Stimulated activated naive CD8-positive, alpha-beta T cell treated with anti-CD3 and anti-CD28 coated beads, Interleukin-15, Interleukin-2, amounts not matched to agents 100 ng/mL and 50 ng/mL, for 24 hours (primary cell): ENCODE measurements at regions not wholly inside any gene's neighbourhood (a gene's known extent, or its start where the extent isn't known, plus 50 kb on each side); places are given as distances from the start of the nearest gene placed in this dataset.

Experiments
- H3K27ac Mint-ChIP-seq: one replicate; pipeline ENCODE4 v1.8.0; 2021; ENCODE audit warnings: mild to moderate bottlenecking, mixed read lengths
- H3K27me3 Mint-ChIP-seq: one replicate; pipeline ENCODE4 v1.8.0; 2021; ENCODE audit warnings: mixed read lengths
- H3K36me3 Mint-ChIP-seq: one replicate; pipeline ENCODE4 v1.8.0; 2021; ENCODE audit warnings: low read depth, mixed read lengths
- H3K4me1 Mint-ChIP-seq: one replicate; pipeline ENCODE4 v1.8.0; 2021; ENCODE audit warnings: low read depth, mixed read lengths
- H3K4me3 Mint-ChIP-seq: one replicate; pipeline ENCODE4 v1.8.0; 2021; ENCODE audit warnings: mild to moderate bottlenecking, mixed read lengths
- H3K9me3 Mint-ChIP-seq: one replicate; pipeline ENCODE4 v1.8.0; 2021; ENCODE audit warnings: mixed read lengths

DNA sequence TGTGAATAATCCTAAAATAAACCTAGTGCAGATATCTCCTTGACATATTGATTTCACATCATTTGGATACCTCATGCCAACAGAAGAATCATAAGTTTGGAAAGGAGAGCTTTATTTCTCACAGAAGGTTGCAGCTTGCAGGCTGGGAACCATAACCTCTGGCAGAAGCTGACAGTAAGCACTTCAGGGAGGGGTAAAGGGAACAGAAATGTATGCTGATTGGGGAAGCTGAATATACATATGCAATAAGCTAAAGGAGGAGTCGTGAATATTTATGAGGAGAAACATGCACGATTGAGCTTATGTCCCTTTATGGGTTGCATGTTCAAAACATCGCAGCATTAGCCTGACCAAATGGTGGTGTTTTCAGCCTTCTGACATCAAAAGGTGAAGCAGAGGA, 814.5 kb downstream of the TBC1D22A start:
- no peak overlapping the region for H3K27ac Mint-ChIP-seq
- no peaks in the 10 kb centered on the region for H3K4me1 Mint-ChIP-seq
- no peak overlapping the region for H3K4me3 Mint-ChIP-seq
- H3K36me3 Mint-ChIP-seq: no peaks in the 10 kb centered on the region
- H3K9me3 Mint-ChIP-seq: peaks cover 3% of the 10 kb centered on the region
- H3K27me3 Mint-ChIP-seq: peaks cover 14% of the 10 kb centered on the region

DNA sequence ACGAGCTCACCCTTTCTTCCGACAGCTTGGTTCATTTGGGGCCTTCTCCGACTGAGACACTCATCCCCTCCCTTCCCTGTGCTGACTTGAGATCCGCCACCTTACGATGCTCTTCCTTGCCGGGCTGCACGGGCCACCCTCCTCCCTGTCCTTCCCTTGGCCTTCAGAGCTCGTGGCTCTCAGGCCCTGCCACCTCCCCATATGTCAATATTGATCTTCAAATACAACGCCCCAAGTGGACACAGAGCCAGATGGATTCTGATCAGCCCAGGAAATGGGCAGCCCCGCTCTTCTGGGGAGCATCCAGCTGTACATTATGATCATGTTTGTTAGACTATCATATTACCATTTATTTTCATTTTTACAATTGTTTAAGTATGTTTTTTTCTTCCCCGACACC, 812.8 kb downstream of the TBC1D22A start:
- Mint-ChIP-seq H3K4me1 (no peaks in the 10 kb centered on the region), H3K9me3 (no peaks in the 10 kb centered on the region), H3K36me3 (no peaks in the 10 kb centered on the region), H3K27ac (no peak overlapping the region), H3K27me3 (peaks cover 7% of the 10 kb centered on the region), H3K4me3 (no peak overlapping the region)

DNA sequence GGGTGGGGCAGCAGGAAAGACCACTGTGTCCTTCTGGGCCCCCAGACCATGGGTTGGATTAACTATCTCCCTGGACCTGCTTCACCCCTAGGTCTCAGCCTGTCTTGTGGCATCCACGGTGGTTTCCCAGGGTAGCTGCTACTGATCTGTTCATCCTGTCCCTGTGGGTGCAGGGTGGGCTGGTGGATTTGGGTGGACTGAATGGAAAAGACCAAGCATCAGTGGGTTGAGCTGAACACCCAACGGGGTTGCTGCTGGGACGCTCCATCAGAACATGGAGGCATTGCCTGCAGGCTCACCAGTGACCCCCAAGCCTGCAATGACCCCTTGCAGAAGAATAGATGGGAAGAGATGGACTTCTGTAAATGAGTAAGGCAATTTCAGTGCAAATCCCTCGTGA, 812.1 kb downstream of the TBC1D22A start:
- no peaks in the 10 kb centered on the region for H3K4me1 Mint-ChIP-seq

DNA sequence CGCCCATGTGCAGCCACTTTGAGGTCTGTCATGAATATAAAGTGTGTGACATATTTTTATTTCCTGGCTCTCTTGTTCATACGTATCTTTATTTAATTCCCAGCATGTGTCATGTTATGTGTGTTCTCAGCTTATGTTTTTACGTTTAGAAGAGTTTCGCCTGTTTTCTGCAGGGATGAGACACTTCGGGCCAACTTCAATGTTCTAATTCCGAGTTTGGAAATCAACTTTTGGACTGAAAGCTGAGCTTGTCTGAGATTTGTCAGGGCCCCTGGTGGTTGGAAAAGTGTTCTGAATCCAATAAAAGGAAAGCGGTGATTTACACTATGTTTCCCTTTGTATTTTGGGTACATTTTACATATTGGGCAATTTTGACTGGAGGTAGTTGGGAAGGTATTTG, 810.7 kb downstream of the TBC1D22A start:
- Mint-ChIP-seq H3K9me3 (no peaks in the 10 kb centered on the region), H3K27ac (no peak overlapping the region), H3K4me3 (no peak overlapping the region), H3K27me3 (peaks cover 7% of the 10 kb centered on the region), H3K4me1 (no peaks in the 10 kb centered on the region), H3K36me3 (no peaks in the 10 kb centered on the region)

More for the DNA sequence above, 812.1 kb downstream of the TBC1D22A start:
- Mint-ChIP-seq H3K27me3 (peaks cover 7% of the 10 kb centered on the region), H3K36me3 (no peaks in the 10 kb centered on the region), H3K9me3 (no peaks in the 10 kb centered on the region), H3K4me3 (no peak overlapping the region), H3K27ac (no peak overlapping the region)

DNA sequence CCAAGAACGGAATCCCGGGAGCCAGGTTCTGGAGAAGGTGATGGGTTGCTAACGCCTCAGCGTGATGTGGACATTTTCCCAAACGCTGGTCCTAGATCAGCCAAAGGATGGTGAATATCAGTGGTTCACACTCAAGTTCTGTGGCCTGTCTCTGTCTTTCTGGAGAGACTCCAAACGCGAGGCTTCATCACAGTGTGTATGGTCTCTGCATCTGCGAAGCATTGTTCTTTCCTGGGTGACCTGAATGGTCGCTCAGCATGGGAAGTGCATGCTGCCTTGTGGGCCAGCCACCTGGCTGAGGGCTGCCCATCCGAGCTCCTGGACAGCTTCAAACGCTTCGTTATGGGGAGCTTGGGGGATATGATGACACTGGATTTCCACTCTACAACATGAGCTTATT, 810.0 kb downstream of the TBC1D22A start:
- Mint-ChIP-seq H3K27me3 (peaks cover 7% of the 10 kb centered on the region), H3K27ac (no peak overlapping the region), H3K4me3 (no peak overlapping the region), H3K9me3 (no peaks in the 10 kb centered on the region), H3K36me3 (no peaks in the 10 kb centered on the region), H3K4me1 (no peaks in the 10 kb centered on the region)

DNA sequence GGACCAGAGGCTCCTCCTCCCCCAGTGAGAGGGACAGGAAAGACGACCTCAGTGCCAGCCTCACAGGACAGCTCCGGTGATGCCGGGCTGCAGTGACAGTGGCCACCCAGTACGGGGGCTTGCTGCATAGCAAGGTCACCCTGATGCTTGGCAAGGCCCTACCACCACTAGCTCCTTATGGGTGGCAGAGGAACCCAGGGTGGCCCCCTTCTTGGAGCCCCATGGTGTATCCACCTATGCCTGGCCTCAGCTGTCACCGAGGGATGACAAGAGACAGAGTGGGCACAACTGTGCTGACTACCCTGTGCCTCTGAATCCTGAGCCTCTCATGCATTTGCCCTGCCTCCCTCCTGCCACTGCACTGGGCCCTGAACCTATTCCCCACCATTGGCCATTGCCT, 809.2 kb downstream of the TBC1D22A start:
- Mint-ChIP-seq H3K9me3 (no peaks in the 10 kb centered on the region), H3K36me3 (no peaks in the 10 kb centered on the region), H3K4me1 (no peaks in the 10 kb centered on the region), H3K27me3 (peaks cover 3% of the 10 kb centered on the region), H3K27ac (no peak overlapping the region), H3K4me3 (no peak overlapping the region)

DNA sequence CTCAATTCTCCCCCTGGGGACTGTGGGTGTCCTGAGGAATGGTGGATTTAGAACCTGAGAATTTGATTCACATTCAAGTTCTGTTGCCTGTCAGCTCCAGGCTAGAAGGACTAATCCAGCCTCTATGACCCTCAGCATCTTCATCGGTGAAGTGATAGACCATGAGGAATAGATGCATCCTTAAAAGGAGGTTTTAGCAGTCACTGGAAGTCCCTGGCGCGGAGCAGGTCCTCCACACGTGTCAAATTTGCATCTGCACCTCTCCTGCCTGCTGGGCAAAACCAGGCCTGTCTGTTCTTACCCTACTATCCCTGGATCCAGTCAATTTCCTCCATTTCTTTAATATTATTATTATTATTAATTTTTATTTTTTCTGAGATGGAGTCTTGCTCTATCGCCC, 808.4 kb downstream of the TBC1D22A start:
- no peaks in the 10 kb centered on the region for H3K9me3 Mint-ChIP-seq
- no peaks in the 10 kb centered on the region for H3K36me3 Mint-ChIP-seq
- peaks cover 3% of the 10 kb centered on the region for H3K27me3 Mint-ChIP-seq
- no peak overlapping the region for H3K27ac Mint-ChIP-seq
- H3K4me3 Mint-ChIP-seq: no peak overlapping the region
- no peaks in the 10 kb centered on the region for H3K4me1 Mint-ChIP-seq

DNA sequence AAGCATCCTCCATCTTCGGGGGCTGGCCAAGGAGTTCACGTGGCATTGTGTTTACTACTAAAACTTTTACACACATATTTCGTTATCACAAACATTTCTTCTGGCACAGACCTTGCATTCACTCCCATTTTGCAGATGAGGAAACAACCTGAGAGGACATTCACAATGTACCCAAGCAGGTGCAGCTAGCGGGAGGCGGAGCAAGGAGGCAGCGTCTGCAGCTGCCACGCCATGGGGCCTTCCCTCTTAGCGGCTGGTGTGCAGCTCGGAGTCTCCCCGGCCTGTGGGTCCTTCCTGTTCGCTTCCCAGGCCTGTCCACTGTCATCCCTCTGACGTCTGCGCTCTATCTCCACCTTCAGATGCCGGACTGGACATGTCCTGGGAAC, 807.8 kb downstream of the TBC1D22A start:
- no peaks in the 10 kb centered on the region for H3K4me1 Mint-ChIP-seq
- H3K9me3 Mint-ChIP-seq: no peaks in the 10 kb centered on the region
- H3K27me3 Mint-ChIP-seq: peaks cover 2% of the 10 kb centered on the region
- no peak overlapping the region for H3K4me3 Mint-ChIP-seq
- no peak overlapping the region for H3K27ac Mint-ChIP-seq
- no peaks in the 10 kb centered on the region for H3K36me3 Mint-ChIP-seq

DNA sequence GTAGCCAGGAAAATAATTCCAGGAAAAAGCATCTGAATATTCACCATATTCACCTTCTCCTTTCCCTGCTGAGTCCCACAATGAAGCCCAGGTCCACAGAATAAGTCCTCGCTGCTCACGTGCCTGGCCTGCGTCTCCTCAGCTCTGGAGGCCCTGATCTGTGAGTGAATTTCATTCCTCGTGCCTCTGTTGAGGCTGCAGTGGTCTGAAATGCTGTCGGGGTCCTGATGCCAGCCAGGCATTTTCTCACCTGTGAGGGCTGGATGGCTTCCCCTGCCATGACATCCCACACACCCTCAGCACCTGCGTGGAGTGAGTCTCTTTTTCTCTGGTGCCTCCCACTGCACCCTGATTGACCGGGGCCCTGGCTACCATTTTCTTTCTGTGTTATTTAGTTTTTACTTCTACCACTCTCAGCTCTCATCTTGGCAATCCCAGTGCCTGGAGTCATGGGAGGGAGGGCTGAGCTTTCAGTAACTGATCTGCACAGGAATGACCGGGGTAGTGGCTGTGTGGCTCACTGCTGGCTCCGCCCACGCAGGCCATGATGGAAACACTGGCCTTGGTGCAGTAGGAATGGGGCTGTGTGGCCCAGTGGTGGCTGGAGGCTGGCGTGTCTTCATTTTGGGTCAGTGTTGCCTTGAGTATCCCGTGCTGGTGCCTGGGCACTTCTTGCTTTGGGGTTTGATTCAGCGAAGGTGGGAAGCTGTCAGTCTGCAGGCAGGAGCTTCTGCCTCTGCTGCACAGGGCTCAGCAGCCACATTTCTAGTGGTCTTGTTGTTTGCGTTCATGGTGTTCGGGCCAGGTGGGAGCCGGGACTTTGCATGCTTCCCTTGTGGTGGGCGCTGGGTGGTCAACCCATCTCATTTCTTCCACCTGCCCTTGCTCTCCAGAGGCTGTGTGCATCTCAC, 807.2 kb downstream of the TBC1D22A start:
- H3K36me3 Mint-ChIP-seq: no peaks in the 10 kb centered on the region
- no peaks in the 10 kb centered on the region for H3K27me3 Mint-ChIP-seq
- no peaks in the 10 kb centered on the region for H3K4me1 Mint-ChIP-seq
- H3K27ac Mint-ChIP-seq: no peak overlapping the region
- no peak overlapping the region for H3K4me3 Mint-ChIP-seq
- no peaks in the 10 kb centered on the region for H3K9me3 Mint-ChIP-seq

DNA sequence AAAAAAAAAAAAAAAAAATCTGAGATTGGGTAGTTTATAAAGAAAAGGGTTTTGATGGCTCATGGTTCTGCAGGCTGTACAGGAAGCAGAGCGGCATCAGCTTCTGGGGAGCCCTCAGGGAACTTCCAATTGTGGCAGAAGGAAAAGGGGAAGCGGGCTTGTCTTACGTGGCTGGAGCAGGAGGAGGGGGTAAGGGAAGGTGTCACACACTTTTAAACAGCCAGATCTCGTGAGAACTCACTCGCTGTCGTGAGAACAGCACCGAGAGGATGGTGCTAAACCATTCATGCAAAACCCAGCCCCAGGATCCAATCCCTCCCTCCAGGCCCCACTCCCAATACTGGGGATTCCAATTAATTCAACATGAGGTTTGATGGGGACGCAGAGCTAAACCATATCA, 806.2 kb downstream of the TBC1D22A start:
- H3K4me1 Mint-ChIP-seq: no peaks in the 10 kb centered on the region
- H3K36me3 Mint-ChIP-seq: no peaks in the 10 kb centered on the region
- H3K27ac Mint-ChIP-seq: no peak overlapping the region
- no peaks in the 10 kb centered on the region for H3K9me3 Mint-ChIP-seq
- no peak overlapping the region for H3K4me3 Mint-ChIP-seq
- H3K27me3 Mint-ChIP-seq: no peaks in the 10 kb centered on the region

DNA sequence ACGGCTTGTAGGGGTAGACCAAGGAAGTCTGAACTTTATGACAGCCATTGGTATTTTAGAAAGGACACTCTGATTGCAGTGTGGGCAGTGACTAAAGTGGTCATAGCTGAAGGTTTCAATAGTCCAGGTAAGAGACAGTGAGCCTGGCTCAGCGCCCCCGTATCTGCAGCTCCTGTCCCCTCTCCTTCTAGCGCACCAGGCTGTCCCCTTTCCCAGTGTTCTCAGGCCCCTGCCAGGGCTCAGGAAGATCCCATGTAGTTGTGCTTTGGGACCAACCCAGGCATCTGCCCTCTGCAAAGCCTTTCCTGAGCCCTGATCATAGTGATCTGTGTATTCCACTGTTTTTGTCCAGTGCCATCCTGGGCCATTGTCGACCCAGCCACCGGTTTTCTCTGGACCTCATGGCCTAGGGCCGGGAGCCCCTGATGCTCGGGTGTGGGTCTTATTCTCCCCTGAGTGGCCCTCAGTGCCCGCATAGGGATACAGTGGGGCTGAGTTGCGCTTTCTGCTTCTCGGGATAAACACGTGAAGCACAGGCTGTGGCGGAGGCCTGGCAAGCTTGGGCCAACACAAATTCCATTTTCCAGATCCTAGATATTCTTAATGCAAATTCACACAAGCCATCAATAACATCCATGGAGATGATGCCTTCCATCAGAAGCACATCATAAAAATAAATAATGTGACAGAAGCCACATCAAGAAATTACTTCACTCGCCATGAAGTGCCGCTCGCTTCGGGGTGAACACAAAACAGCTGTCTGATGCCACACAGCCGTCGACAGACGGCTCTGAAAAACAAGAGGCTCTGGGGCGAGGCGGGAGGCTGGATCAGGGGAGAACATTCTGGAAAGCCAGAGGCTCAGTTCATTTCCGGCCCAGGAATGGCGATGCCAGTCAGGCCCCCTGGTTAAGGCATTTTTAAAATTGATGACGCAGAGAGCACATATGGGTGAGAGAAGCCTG, 805.0 kb downstream of the TBC1D22A start:
- Mint-ChIP-seq H3K36me3 (no peaks in the 10 kb centered on the region), H3K27me3 (peaks cover 8% of the 10 kb centered on the region), H3K27ac (no peak overlapping the region), H3K4me1 (no peaks in the 10 kb centered on the region), H3K9me3 (no peaks in the 10 kb centered on the region), H3K4me3 (no peak overlapping the region)

DNA sequence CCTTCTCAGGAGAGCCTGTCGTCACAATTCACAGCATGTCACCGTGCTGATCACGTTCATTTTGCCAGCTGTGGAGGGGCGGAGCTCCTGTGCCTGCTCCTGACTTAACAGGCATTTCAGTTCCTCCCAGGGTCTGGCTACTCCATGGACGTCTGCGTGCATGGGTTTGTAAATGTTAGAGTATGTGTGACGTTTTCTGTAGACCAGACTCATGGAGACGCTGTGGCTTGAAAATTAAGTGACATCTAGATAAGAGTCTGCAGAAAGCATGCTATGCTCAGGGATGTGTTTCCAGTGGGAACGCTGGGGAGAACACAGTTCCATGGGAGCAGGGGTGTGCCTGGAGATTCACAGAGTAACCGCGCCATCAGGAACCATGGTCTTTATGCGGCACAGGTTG, 804.0 kb downstream of the TBC1D22A start:
- no peak overlapping the region for H3K4me3 Mint-ChIP-seq
- H3K36me3 Mint-ChIP-seq: no peaks in the 10 kb centered on the region
- no peaks in the 10 kb centered on the region for H3K9me3 Mint-ChIP-seq
- no peak overlapping the region for H3K27ac Mint-ChIP-seq
- no peaks in the 10 kb centered on the region for H3K4me1 Mint-ChIP-seq
- peaks cover 11% of the 10 kb centered on the region for H3K27me3 Mint-ChIP-seq

DNA sequence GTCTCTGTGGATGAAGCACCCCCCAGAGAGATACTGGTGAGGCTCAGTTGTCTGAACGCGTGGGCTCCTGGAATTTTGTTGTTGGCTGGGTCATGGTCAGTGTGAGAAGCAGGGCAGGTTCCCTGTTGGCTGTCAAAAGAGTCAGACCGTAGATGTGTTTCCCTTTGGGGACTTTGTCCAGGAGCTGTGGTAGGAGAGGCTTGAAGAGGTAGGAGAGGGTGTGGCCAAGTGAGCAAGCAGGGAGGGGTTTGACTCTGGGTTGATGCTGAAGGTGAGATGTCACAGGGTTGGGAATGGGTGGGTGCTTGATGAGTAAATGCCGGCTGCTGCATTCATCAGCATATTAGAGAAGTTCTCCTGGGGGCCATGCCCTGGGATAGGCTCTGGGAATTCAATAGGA, 803.2 kb downstream of the TBC1D22A start:
- no peaks in the 10 kb centered on the region for H3K36me3 Mint-ChIP-seq
- no peaks in the 10 kb centered on the region for H3K9me3 Mint-ChIP-seq
- no peak overlapping the region for H3K4me3 Mint-ChIP-seq

DNA sequence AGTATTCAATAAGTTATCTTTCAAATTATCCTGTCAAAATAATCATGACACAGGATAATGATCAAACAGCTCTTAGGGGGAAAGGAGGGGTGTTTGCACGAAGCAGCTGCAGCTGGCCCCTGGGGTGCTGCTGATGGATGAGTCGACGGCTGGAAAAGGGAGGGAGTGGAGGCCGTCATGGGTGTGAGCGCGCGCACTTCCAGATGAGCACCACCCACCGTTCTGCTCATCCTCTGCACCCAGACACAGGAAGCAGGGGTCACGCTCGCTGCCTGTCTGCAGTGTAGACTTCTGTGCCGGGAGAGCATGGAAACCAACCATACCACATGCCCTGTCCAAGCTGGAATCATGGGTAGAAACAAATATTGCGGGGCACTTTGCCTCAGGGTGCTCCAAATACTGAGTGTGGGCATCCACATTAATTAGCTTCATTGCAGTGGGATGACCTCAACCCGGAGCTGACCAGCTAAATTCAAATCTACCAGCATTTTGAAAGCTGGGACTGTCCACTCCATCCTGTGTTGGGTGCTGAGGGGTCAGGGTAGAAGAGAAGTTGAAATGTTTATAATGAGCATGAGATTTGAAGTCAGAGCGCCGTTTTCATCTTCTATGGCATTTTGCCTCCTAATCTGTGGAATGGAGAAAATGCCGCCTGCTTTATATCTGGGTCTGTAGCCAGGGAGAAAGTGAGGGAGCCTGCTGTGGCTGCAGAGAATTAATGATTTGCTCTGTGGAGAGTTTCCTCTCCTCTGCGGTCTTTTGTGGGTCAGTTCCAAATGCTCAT, 802.4 kb downstream of the TBC1D22A start:
- Mint-ChIP-seq H3K4me3 (no peak overlapping the region), H3K27ac (no peak overlapping the region), H3K27me3 (peaks cover 11% of the 10 kb centered on the region), H3K4me1 (no peaks in the 10 kb centered on the region), H3K9me3 (no peaks in the 10 kb centered on the region), H3K36me3 (no peaks in the 10 kb centered on the region)

More for the DNA sequence above, 803.2 kb downstream of the TBC1D22A start:
- H3K4me1 Mint-ChIP-seq: no peaks in the 10 kb centered on the region
- H3K27ac Mint-ChIP-seq: no peak overlapping the region
- peaks cover 11% of the 10 kb centered on the region for H3K27me3 Mint-ChIP-seq

DNA sequence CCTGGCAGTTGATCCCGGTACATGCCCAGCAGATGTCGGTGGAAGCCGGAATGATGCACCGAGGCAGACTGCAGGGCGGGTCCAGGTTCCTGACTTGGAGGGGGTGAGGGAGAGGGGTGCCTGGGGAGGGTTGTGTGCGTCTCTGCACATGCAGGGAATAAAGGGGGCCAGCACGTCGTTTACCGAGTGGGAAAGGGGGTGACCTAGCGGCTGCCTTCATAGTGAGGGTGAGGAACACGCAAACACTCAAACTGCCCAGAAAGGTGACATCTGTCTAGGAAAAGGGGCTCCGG, 801.7 kb downstream of the TBC1D22A start:
- Mint-ChIP-seq H3K27ac (no peak overlapping the region), H3K9me3 (no peaks in the 10 kb centered on the region), H3K36me3 (no peaks in the 10 kb centered on the region)

More for the DNA sequence above, 801.7 kb downstream of the TBC1D22A start:
- Mint-ChIP-seq H3K27me3 (peaks cover 11% of the 10 kb centered on the region), H3K4me3 (no peak overlapping the region), H3K4me1 (no peaks in the 10 kb centered on the region)
